HepG2 (cell line): ENCODE measurements at regions not wholly inside any gene's neighbourhood (a gene's known extent, or its start where the extent isn't known, plus 50 kb on each side); places are given as distances from the start of the nearest gene placed in this dataset.
A peak's percentile ranks its signal among the peaks of the same experiment; 100 is the strongest.

Experiments
- ATAC-seq: fragments of 200-7000 bp; cut with Tn5 transposase; 3 replicates; pipeline ENCODE4 v1.9.1; 2020; ENCODE audit warnings: mild to moderate bottlenecking, moderate library complexity
- BruUV-seq: library from RNA; stranded (reverse); fragments of 400-500 nt; replicated peaks from 2 replicates; lab custom pipeline; 2021; lab: Mats Ljungman, UMichigan
- CTCF ChIA-PET: fragments of 300-600 bp; formaldehyde crosslinking; extraction: SDS; loops from one replicate; lab custom pipeline; 2021; ENCODE audit warnings: low total read pairs, inconsistent platforms, low intra/inter-chr PET ratio; lab: Yijun Ruan, JAX
- POLR2A ChIA-PET: fragments of 350-600 bp; sonication (Branson Sonifier 250); formaldehyde crosslinking; loops from one replicate; lab custom pipeline; 2020; ENCODE audit warnings: antibody characterized with exemption, inconsistent platforms; lab: Yijun Ruan, JAX
- DNase-seq: peaks from one replicate; pipeline ENCODE4 v3.0.0-alpha.2; 2015; ENCODE audit warnings: low spot score
- FAIRE-seq: peaks from 3 replicates; lab custom pipeline; 2011; peaks lifted over from hg19 to GRCh38; lab: Jason Lieb, UNC
- H2AFZ ChIP-seq: one replicate; pipeline ENCODE4 v1.6.1; 2011; ENCODE audit warnings: low read length, inconsistent platforms
- H3K27ac ChIP-seq: fragments of 300-600 bp; 3 replicates; pipeline ENCODE4 v1.8.0; 2011; ENCODE audit warnings: mixed run types, mild to moderate bottlenecking, mixed read lengths, low read length, inconsistent platforms; ENCODE audit not compliant: insufficient read depth; ENCODE audit errors: extremely low read length
- H3K27me3 ChIP-seq, 2 experiments: fragments of 200-600 bp in 1 of 2; 2 replicates in 1 of 2; 3 replicates in 1 of 2; pipeline versions ENCODE4 v1.6.0 to v1.8.0; 2011; ENCODE audit warnings: low read length in 2 of 2, mild to moderate bottlenecking in 2 of 2, moderate library complexity in 2 of 2, inconsistent platforms in 1 of 2; ENCODE audit not compliant: insufficient read depth in 2 of 2, control insufficient read depth in 1 of 2
- H3K36me3 ChIP-seq, 2 experiments: fragments of 200-600 bp in 1 of 2; replicated peaks in 1 of 2; 2 replicates in 1 of 2; 3 replicates in 1 of 2; pipeline versions ENCODE4 v1.5.1 to v1.8.0; 2011; ENCODE audit warnings: low read length in 2 of 2, inconsistent platforms in 1 of 2; ENCODE audit not compliant: insufficient read depth in 2 of 2, control insufficient read depth in 1 of 2
- H3K4me1 ChIP-seq: 2 replicates; pipeline ENCODE4 v1.5.1; 2012; ENCODE audit warnings: low read length, inconsistent platforms; ENCODE audit not compliant: insufficient read depth
- H3K4me2 ChIP-seq: 2 replicates; pipeline ENCODE4 v1.6.0; 2011; ENCODE audit warnings: low read depth, low read length, inconsistent platforms
- H3K4me3 ChIP-seq, 3 experiments: fragments of 200-600 bp in 1 of 3; sonication (generic), shearing (Covaris generic) in 1 of 3; replicated peaks in 1 of 3; 2 replicates each; pipeline ENCODE4 v1.5.1; 2011 to 2016; ENCODE audit warnings: low read length in 3 of 3, inconsistent platforms in 2 of 3, low read depth in 2 of 3, mild to moderate bottlenecking in 2 of 3, control low read depth in 1 of 3, mixed read lengths in 1 of 3; ENCODE audit not compliant: insufficient read depth in 1 of 3
- H3K79me2 ChIP-seq: one replicate; pipeline ENCODE4 v1.6.1; 2011; ENCODE audit warnings: low read length, inconsistent platforms; ENCODE audit not compliant: insufficient read depth
- H3K9ac ChIP-seq: 2 replicates; pipeline ENCODE4 v1.6.0; 2011; ENCODE audit warnings: mild to moderate bottlenecking, low read depth, low read length, inconsistent platforms; ENCODE audit not compliant: insufficient read depth
- H3K9me3 ChIP-seq: 2 replicates; pipeline ENCODE4 v1.5.1; 2012; ENCODE audit warnings: mild to moderate bottlenecking, low read length
- H4K20me1 ChIP-seq: 2 replicates; pipeline ENCODE4 v1.6.0; 2011; ENCODE audit warnings: inconsistent platforms, mild to moderate bottlenecking, low read length, moderate library complexity; ENCODE audit not compliant: insufficient read depth
- ATF7 ChIP-seq, 2 experiments: fragments of 450-650 bp in 1 of 2; sonication (generic) in 1 of 2; formaldehyde crosslinking in 1 of 2; IDR thresholded peaks; 2 replicates each; pipeline versions ENCODE4 v1.4.0 to v1.6.1; 2016 to 2020; ENCODE audit warnings: antibody characterized with exemption in 1 of 2, mild to moderate bottlenecking in 1 of 2, missing genetic modification reagents in 1 of 2
- CREB1 ChIP-seq, 2 experiments: fragments of 450-650 bp in 1 of 2; IDR thresholded peaks; 2 replicates each; pipeline ENCODE4 v1.6.1; 2016 to 2017; ENCODE audit warnings: control low read depth in 1 of 2, mild to moderate bottlenecking in 1 of 2, missing compliant biosample characterization in 1 of 2, missing genetic modification characterization in 1 of 2
- EED ChIP-seq: sonication (generic); formaldehyde crosslinking; IDR thresholded peaks from 2 replicates; pipeline ENCODE4 v1.5.0; 2020; ENCODE audit warnings: mild to moderate bottlenecking, missing genetic modification reagents
- GLI4 ChIP-seq: sonication (generic); formaldehyde crosslinking; IDR thresholded peaks from 2 replicates; pipeline ENCODE4 v1.5.1; 2020; ENCODE audit warnings: missing genetic modification reagents, mild to moderate bottlenecking, moderate library complexity, borderline replicate concordance
- HNRNPUL1 ChIP-seq: fragments of 200-400 bp; formaldehyde crosslinking; IDR thresholded peaks from 2 replicates; pipeline ENCODE4 v1.6.1; 2017; ENCODE audit warnings: low read depth, mild to moderate bottlenecking, low read length, moderate library complexity
- RAD21 ChIP-seq: fragments of 450-650 bp; formaldehyde crosslinking; IDR thresholded peaks from 2 replicates; pipeline ENCODE4 v1.5.0; 2020; ENCODE audit warnings: mild to moderate bottlenecking
- SMC3 ChIP-seq: IDR thresholded peaks from 2 replicates; pipeline ENCODE4 v1.6.1; 2011; ENCODE audit warnings: low read length, improper control_type of control experiment
- STAG1 ChIP-seq: sonication (generic); formaldehyde crosslinking; IDR thresholded peaks from 2 replicates; pipeline ENCODE4 v1.4.0; 2020; ENCODE audit warnings: missing genetic modification reagents
- ZC3H13 ChIP-seq: sonication (generic); formaldehyde crosslinking; IDR thresholded peaks from 2 replicates; pipeline ENCODE4 v1.8.1; 2023; ENCODE audit warnings: mild to moderate bottlenecking, missing genetic modification reagents, moderate library complexity
- ZNF143 ChIP-seq: sonication (generic); formaldehyde crosslinking; IDR thresholded peaks from 2 replicates; pipeline ENCODE4 v1.4.0; 2020; ENCODE audit warnings: missing genetic modification reagents
- ZNF501 ChIP-seq: sonication (generic); formaldehyde crosslinking; IDR thresholded peaks from 2 replicates; pipeline ENCODE4 v1.5.1; 2020; ENCODE audit warnings: mild to moderate bottlenecking, moderate library complexity, missing genetic modification reagents
- ZSCAN25 ChIP-seq: sonication (generic); formaldehyde crosslinking; IDR thresholded peaks from 2 replicates; pipeline ENCODE4 v1.8.0; 2022; ENCODE audit warnings: mild to moderate bottlenecking, missing genetic modification reagents
- WGBS: methylation state at CpG from one replicate; pipeline ENCODE4 v1.1.6; 2017; ENCODE audit warnings: low lambda C conversion rate; 5-methylcytosine and 5-hydroxymethylcytosine counted together
- in situ Hi-C: cut with HindIII; loops from 2 replicates; pipeline ENCODE4 v1.10.0; 2017; ENCODE audit warnings: low pct_unique_long_range_greater_than_20kb; ENCODE audit not compliant: extremely low pct_ligation_motif_present
- intact Hi-C: fragments of 100-400 bp; cut with micrococcal nuclease; formaldehyde crosslinking; loops from one replicate; pipeline ENCODE4 v1.10.0; 2022; ENCODE audit not compliant: unreplicated experiment
- TF ChIP-seq, protein P1 (sequence below): sonication (generic); formaldehyde crosslinking; IDR thresholded peaks from 2 replicates; pipeline ENCODE4 v1.5.0; 2020; ENCODE audit warnings: mild to moderate bottlenecking, missing genetic modification reagents, moderate library complexity
- TF ChIP-seq, protein P2 (sequence below): IDR thresholded peaks from 2 replicates; pipeline ENCODE4 v1.6.1; 2012; ENCODE audit warnings: low read depth, low read length, improper control_type of control experiment

DNA sequence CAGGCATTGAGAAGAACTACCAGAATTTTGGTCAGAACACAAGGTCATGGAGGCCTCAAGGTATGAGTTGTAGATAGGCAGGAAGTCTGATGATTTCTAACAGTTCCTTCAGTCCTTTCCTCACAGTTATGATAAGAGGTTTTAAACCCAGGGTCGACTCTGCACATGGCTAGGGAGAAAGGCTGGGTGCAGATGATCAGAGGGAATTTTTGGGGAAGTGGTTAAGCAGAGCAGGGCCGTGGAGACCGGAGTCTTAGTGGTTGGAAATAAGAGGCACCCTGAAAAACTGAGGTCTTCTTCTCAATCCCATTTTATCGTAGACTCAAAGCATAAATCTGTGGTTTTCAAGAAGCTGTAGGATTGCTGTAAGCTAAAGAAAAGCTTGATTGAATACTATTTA lies 118.5 kb upstream of the ANK2 start (continued):
- TF ChIP-seq ZC3H13 (CRISPR knock-in tag), result no peak

DNA sequence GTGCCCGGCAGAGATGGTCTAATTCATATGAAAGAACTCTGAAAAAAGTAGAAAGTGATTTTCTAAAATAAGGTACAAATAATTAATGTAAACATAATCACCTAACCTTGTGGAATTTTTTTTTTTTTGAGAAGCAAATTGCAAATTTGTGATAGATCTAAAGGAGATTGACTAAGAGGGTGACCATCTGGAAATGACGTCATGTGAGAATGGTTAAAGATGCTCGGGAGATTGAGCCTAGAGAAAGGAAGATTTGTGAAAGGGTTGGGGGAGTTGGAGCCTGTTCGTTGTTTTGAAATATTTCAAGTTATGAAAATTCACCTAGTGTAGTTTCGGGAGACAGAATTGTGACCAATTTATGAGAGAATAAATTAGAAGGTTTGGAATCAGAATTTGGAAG lies 115.7 kb upstream of the ANK2 start:
- DNase-seq (no peak), FAIRE-seq (no peak), ATAC-seq (no peak)
- Histone ChIP-seq H2AFZ (no peak overlapping the region), H3K27me3 (no peaks in the 10 kb centered on the region; a peak in 1 of 5 replicates), H3K79me2 (no peaks in the 10 kb centered on the region), H3K4me1 (no peaks in the 10 kb centered on the region), H3K27ac (no peak overlapping the region), H4K20me1 (no peaks in the 10 kb centered on the region), H3K4me2 (no peak overlapping the region), H3K9ac (no peak overlapping the region), H3K9me3 (no peaks in the 10 kb centered on the region), H3K36me3 (no peaks in the 10 kb centered on the region), H3K4me3 (no peak overlapping the region)
- CTCF ChIA-PET, result no interaction called here
- whole genome bisulfite sequencing, result 27% methylated on average over 5 of the region's 5 CpGs
- intact Hi-C loops, result no loop called here
- BruUV-seq, result no TSS peak
- TF ChIP-seq GLI4 (CRISPR knock-in tag) (no peak), ZSCAN25 (no peak), CREB1 (IDR thresholded peaks at IDR 0.05) (peak; percentile 92), CREB1 (CRISPR knock-in tag; IDR thresholded peaks at IDR 0.05) (no peak), ATF7 (IDR thresholded peaks at IDR 0.05) (peak; percentile 99), ATF7 (CRISPR knock-in tag; IDR thresholded peaks at IDR 0.05) (no peak)
- POLR2A ChIA-PET, result no interaction called here
- in situ Hi-C loops, result loop anchor here (25.0 kb wide), 1 partner anchor 596 kb away; no protein-coding TSS in a partner anchor

DNA sequence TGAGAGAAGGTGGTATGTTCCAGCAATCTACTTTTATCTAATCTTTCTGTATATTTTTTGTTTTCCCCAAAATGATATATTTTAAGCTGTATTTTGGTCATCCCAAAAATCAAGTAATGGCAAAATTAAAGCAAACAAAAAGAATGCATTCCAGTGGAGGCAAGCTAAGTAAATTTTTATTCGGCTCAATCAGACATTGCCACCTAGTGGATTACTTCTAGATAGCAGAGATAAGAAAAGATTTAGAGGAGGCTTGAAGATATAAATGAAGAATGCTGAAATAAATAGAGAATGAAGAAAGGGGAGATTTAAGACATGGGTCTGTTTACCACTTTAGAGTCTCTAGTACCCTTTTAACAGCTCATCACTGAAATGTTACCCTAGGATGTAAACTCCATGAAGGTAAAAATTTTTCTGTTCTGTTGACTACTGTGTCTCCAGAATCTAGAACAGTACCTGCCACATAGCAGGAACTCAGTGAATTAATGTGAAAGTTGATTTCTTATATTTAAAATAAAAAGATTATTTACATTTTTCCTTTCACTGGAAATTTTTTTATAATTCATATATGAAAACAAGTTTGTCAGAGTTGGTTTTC lies 110.9 kb upstream of the ANK2 start:
- DNase-seq, result peak; percentile 14
- ChIA-PET POLR2A (no interaction called here), CTCF (interaction anchor here (1.8 kb wide), 1 partner anchor 85 kb away, joined by 9 read pairs; no protein-coding TSS in a partner anchor)
- Histone ChIP-seq H3K9ac (no peak overlapping the region), H4K20me1 (no peaks in the 10 kb centered on the region), H3K9me3 (no peaks in the 10 kb centered on the region), H3K4me3 (no peak overlapping the region), H2AFZ (no peak overlapping the region), H3K27ac (no peak overlapping the region), H3K79me2 (no peaks in the 10 kb centered on the region), H3K4me1 (no peaks in the 10 kb centered on the region), H3K27me3 (no peaks in the 10 kb centered on the region; a peak in 1 of 5 replicates), H3K36me3 (no peaks in the 10 kb centered on the region), H3K4me2 (no peak overlapping the region)
- in situ Hi-C loops, result loop anchor here (25.0 kb wide), 1 partner anchor 601 kb away; no protein-coding TSS in a partner anchor
- no peak for ATAC-seq
- intact Hi-C loops, result loop anchor here (1.0 kb wide), 2 partner anchors 85 to 172 kb away; no protein-coding TSS in a partner anchor
- TF ChIP-seq STAG1 (CRISPR knock-in tag) (peak; percentile 76), ZNF143 (no peak), SMC3 (peak; percentile 34; the same call in 1 of the 2 replicates), EED (no peak), ZNF501 (CRISPR knock-in tag) (no peak), RAD21 (CRISPR knock-in tag) (0 out of 2 replicates have a peak, but pooled peaks have one; percentile 26), HNRNPUL1 (no peak)
- TF ChIP-seq, protein P1, sequence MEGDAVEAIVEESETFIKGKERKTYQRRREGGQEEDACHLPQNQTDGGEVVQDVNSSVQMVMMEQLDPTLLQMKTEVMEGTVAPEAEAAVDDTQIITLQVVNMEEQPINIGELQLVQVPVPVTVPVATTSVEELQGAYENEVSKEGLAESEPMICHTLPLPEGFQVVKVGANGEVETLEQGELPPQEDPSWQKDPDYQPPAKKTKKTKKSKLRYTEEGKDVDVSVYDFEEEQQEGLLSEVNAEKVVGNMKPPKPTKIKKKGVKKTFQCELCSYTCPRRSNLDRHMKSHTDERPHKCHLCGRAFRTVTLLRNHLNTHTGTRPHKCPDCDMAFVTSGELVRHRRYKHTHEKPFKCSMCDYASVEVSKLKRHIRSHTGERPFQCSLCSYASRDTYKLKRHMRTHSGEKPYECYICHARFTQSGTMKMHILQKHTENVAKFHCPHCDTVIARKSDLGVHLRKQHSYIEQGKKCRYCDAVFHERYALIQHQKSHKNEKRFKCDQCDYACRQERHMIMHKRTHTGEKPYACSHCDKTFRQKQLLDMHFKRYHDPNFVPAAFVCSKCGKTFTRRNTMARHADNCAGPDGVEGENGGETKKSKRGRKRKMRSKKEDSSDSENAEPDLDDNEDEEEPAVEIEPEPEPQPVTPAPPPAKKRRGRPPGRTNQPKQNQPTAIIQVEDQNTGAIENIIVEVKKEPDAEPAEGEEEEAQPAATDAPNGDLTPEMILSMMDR (CRISPR knock-in tag), result peak; percentile 58
- TF ChIP-seq, protein P2, sequence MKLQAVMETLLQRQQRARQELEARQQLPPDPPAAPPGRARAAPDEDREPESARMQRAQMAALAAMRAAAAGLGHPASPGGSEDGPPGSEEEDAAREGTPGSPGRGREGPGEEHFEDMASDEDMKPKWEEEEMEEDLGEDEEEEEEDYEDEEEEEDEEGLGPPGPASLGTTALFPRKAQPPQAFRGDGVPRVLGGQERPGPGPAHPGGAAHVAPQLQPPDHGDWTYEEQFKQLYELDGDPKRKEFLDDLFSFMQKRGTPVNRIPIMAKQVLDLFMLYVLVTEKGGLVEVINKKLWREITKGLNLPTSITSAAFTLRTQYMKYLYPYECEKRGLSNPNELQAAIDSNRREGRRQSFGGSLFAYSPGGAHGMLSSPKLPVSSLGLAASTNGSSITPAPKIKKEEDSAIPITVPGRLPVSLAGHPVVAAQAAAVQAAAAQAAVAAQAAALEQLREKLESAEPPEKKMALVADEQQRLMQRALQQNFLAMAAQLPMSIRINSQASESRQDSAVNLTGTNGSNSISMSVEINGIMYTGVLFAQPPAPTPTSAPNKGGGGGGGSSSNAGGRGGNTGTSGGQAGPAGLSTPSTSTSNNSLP, result peak; percentile 62
- BruUV-seq, result no TSS peak
- no peak for FAIRE-seq
- WGBS, result 0% methylated on average over 1 of the region's 1 CpG
